MV-4-11 (cell line): ENCODE measurements at regions not wholly inside any gene's neighbourhood (a gene's known extent, or its start where the extent isn't known, plus 50 kb on each side); places are given as distances from the start of the nearest gene placed in this dataset.
"Not testable (repeated sequence)": the region's sequence is repeated elsewhere in the genome, so short reads cannot be mapped to it uniquely, and the experiment has no call there.

ENCODE experiments used
- DNase-seq: peaks from one replicate; lab custom pipeline; 2025; lab: John Stamatoyannopoulos, UW

GRCh38 chr2:192628017-192628416, 433.3 kb upstream of the TMEFF2 start:
- no peak for DNase-seq

GRCh38 chr2:192615105-192615504, 420.4 kb upstream of the TMEFF2 start:
- DNase-seq, result no peak

GRCh38 chr2:192604295-192604694, 409.6 kb upstream of the TMEFF2 start:
- DNase-seq, result no peak

- DNase-seq, result not testable (repeated sequence)
Measured at GRCh38 chr2:192598649-192599048, 403.9 kb upstream of the TMEFF2 start.

GRCh38 chr2:192593561-192593960, 398.8 kb upstream of the TMEFF2 start:
- no peak for DNase-seq

GRCh38 chr2:192591617-192592016, 396.9 kb upstream of the TMEFF2 start:
- DNase-seq, result no peak

- DNase-seq, result no peak
Measured at GRCh38 chr2:192585418-192585817, 390.7 kb upstream of the TMEFF2 start.

- no peak for DNase-seq
Measured at GRCh38 chr2:192584976-192585375, 390.2 kb upstream of the TMEFF2 start.

GRCh38 chr2:192579965-192580700, 385.4 kb upstream of the TMEFF2 start:
- DNase-seq, result no peak

- DNase-seq, result no peak
Measured at GRCh38 chr2:192578780-192579179, 384.0 kb upstream of the TMEFF2 start.

- no peak for DNase-seq
Measured at GRCh38 chr2:192577706-192578105, 383.0 kb upstream of the TMEFF2 start.

- no peak for DNase-seq
Measured at GRCh38 chr2:192574552-192574951, 379.8 kb upstream of the TMEFF2 start.

GRCh38 chr2:192571636-192572035, 376.9 kb upstream of the TMEFF2 start:
- no peak for DNase-seq

- no peak for DNase-seq
Measured at GRCh38 chr2:192570788-192571187, 376.1 kb upstream of the TMEFF2 start.

GRCh38 chr2:192566863-192567262, 372.1 kb upstream of the TMEFF2 start:
- no peak for DNase-seq

GRCh38 chr2:192560326-192560725, 365.6 kb upstream of the TMEFF2 start:
- no peak for DNase-seq

- DNase-seq, result no peak
Measured at GRCh38 chr2:192559587-192559986, 364.9 kb upstream of the TMEFF2 start.

- no peak for DNase-seq
Measured at GRCh38 chr2:192558637-192559036, 363.9 kb upstream of the TMEFF2 start.

GRCh38 chr2:192555740-192556139, 361.0 kb upstream of the TMEFF2 start:
- DNase-seq, result no peak

GRCh38 chr2:192551760-192552159, 357.0 kb upstream of the TMEFF2 start:
- DNase-seq, result no peak

- DNase-seq, result peak; percentile 12
Measured at GRCh38 chr2:192546565-192546964, 351.8 kb upstream of the TMEFF2 start.

GRCh38 chr2:192544371-192544955, 349.7 kb upstream of the TMEFF2 start:
- no peak for DNase-seq

- DNase-seq, result not testable (repeated sequence)
Measured at GRCh38 chr2:192542148-192543066, 347.7 kb upstream of the TMEFF2 start.
